HG02840 (cell line): ENCODE measurements at regions not wholly inside any gene's neighbourhood (a gene's known extent, or its start where the extent isn't known, plus 50 kb on each side); places are given as distances from the start of the nearest gene placed in this dataset.
"Not testable (repeated sequence)": the region's sequence is repeated elsewhere in the genome, so short reads cannot be mapped to it uniquely, and the experiment has no call there.

ENCODE experiments used
- ATAC-seq: cut with Tn5 transposase; IDR thresholded peaks from one replicate; pipeline ENCODE4 v1.9.1; 2021; ENCODE audit warnings: mild to moderate bottlenecking, moderate library complexity, moderate number of reproducible peaks; ENCODE audit not compliant: unreplicated experiment, low FRiP score

GRCh38 chr9:66601472-66601871, 299.1 kb upstream of the ZNF658 start:
- ATAC-seq, result not testable (repeated sequence)

- ATAC-seq, result not testable (repeated sequence)
Observed at GRCh38 chr9:66631521-66632046, 268.9 kb upstream of the ZNF658 start.

- not testable (repeated sequence) for ATAC-seq
Observed at GRCh38 chr9:66647675-66648074, 252.8 kb upstream of the ZNF658 start.

GRCh38 chr9:66690242-66690641, 210.3 kb upstream of the ZNF658 start:
- not testable (repeated sequence) for ATAC-seq

- not testable (repeated sequence) for ATAC-seq
Observed at GRCh38 chr9:66695561-66696240, 204.8 kb upstream of the ZNF658 start.

- ATAC-seq, result not testable (repeated sequence)
Observed at GRCh38 chr9:66697343-66698065, 203.0 kb upstream of the ZNF658 start.

GRCh38 chr9:66698066-66698455, 202.5 kb upstream of the ZNF658 start:
- not testable (repeated sequence) for ATAC-seq

GRCh38 chr9:66701411-66702377, 198.8 kb upstream of the ZNF658 start:
- ATAC-seq, result not testable (repeated sequence)

GRCh38 chr9:66711553-66711952, 189.0 kb upstream of the ZNF658 start:
- not testable (repeated sequence) for ATAC-seq

- not testable (repeated sequence) for ATAC-seq
Observed at GRCh38 chr9:66712870-66713269, 187.7 kb upstream of the ZNF658 start.

GRCh38 chr9:66713552-66713951, 187.0 kb upstream of the ZNF658 start:
- not testable (repeated sequence) for ATAC-seq

- ATAC-seq, result not testable (repeated sequence)
Observed at GRCh38 chr9:66720845-66721244, 179.7 kb upstream of the ZNF658 start.

GRCh38 chr9:66727540-66727939, 173.0 kb upstream of the ZNF658 start:
- not testable (repeated sequence) for ATAC-seq

- not testable (repeated sequence) for ATAC-seq
Observed at GRCh38 chr9:66736686-66737085, 163.8 kb upstream of the ZNF658 start.

- not testable (repeated sequence) for ATAC-seq
Observed at GRCh38 chr9:66738418-66738817, 162.1 kb upstream of the ZNF658 start.

- not testable (repeated sequence) for ATAC-seq
Observed at GRCh38 chr9:66740136-66740535, 160.4 kb upstream of the ZNF658 start.

GRCh38 chr9:66745846-66746245, 154.7 kb upstream of the ZNF658 start:
- ATAC-seq, result not testable (repeated sequence)

- not testable (repeated sequence) for ATAC-seq
Observed at GRCh38 chr9:66752324-66752923, 148.1 kb upstream of the ZNF658 start.

GRCh38 chr9:66759825-66760492, 140.6 kb upstream of the ZNF658 start:
- not testable (repeated sequence) for ATAC-seq
